Kidney (tissue), 13 donors: ENCODE measurements at regions not wholly inside any gene's neighbourhood (a gene's known extent, or its start where the extent isn't known, plus 50 kb on each side); places are given as distances from the start of the nearest gene placed in this dataset.

Experiments used
- DNase-seq, 5 donors: peaks; one replicate each; pipeline ENCODE4 v3.0.0-alpha.2; 2013 to 2020
- FAIRE-seq: peaks from 2 replicates; lab custom pipeline; 2012; peaks lifted over from hg19 to GRCh38; lab: Jason Lieb, UNC
- H3K27ac ChIP-seq, 2 donors: one replicate each; pipeline ENCODE4 v1.7.0; 2013; ENCODE audit warnings: low read depth in 2 of 2, low read length in 2 of 2, inconsistent platforms in 1 of 2
- H3K27me3 ChIP-seq: one replicate; pipeline ENCODE4 v1.7.1; 2013; ENCODE audit warnings: low read length, inconsistent platforms; ENCODE audit not compliant: control insufficient read depth, insufficient read depth
- H3K36me3 ChIP-seq, 3 donors: one replicate each; pipeline versions ENCODE4 v1.7.0 to v1.7.1; 2013; ENCODE audit warnings: low read length in 3 of 3, control low read depth in 1 of 3, inconsistent platforms in 1 of 3; ENCODE audit not compliant: insufficient read depth in 3 of 3, control insufficient read depth in 2 of 3
- H3K4me1 ChIP-seq, 3 donors: one replicate each; pipeline versions ENCODE4 v1.7.0 to v1.7.1; 2013; ENCODE audit warnings: low read length in 3 of 3, inconsistent platforms in 1 of 3, low read depth in 1 of 3; ENCODE audit not compliant: control insufficient read depth in 2 of 3, insufficient read depth in 2 of 3
- H3K4me3 ChIP-seq, 3 donors: one replicate each; pipeline versions ENCODE4 v1.7.0 to v1.8.1; 2013; ENCODE audit warnings: low read length in 3 of 3, control low read depth in 1 of 3, inconsistent platforms in 1 of 3
- H3K9ac ChIP-seq, 3 donors: one replicate each; pipeline versions ENCODE4 v1.7.0 to v1.7.1; 2013; ENCODE audit warnings: low read length in 3 of 3, control low read depth in 1 of 3, inconsistent platforms in 1 of 3
- H3K9me3 ChIP-seq, 3 donors: one replicate each; pipeline versions ENCODE4 v1.7.0 to v1.7.1; 2013; ENCODE audit warnings: low read length in 3 of 3, control low read depth in 1 of 3, inconsistent platforms in 1 of 3; ENCODE audit not compliant: control insufficient read depth in 2 of 3, insufficient read depth in 1 of 3
- CTCF ChIP-seq: IDR thresholded peaks from 3 replicates; pipeline ENCODE4 v1.5.1; 2012; ENCODE audit warnings: mild to moderate bottlenecking, moderate library complexity, borderline replicate concordance; ENCODE audit not compliant: insufficient read depth; ENCODE audit errors: extremely low read depth
- intact Hi-C: fragments of 100-400 bp; cut with DNase I; formaldehyde crosslinking; loops from one replicate; pipeline ENCODE4 v1.11.1; 2022
- donor health status: control.
- donor health status: control.
- donor health status: control.
- donor health status: control.
- donor health status: control.
- donor health status: DM: yes; HTN: yes; CAD: no.
- donor health status: Normal renal cell carcinoma (clear cell type).

DNA sequence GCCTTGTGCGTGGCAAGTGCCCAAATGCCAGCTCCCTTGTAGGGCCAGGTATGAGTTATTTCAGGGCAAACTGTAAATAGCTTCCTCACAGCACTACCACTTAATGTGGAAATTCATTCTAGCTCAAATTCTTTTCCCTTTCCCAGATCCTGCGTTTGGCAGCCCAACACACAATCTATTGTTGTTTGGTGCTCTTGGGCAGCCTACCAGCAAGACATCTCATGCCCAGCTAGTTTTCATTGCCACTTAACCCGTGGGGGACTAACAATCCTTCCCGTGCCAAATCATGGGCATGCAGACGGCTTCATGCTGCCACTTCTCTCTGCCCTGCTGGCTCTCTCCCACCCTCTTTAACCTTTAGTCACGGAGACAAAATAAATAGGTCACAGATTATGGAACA, 454.2 kb downstream of the GRIA2 start:
- Histone ChIP-seq H3K27ac (no peak overlapping the region), H3K36me3 (no peaks in the 10 kb centered on the region), H3K27me3 (no peaks in the 10 kb centered on the region), H3K9ac (no peak overlapping the region), H3K9me3 (no peaks in the 10 kb centered on the region), H3K4me1 (no peaks in the 10 kb centered on the region), H3K4me3 (no peak overlapping the region)
- intact Hi-C loops: no loop called here
- TF ChIP-seq CTCF: no peak
- no peak for FAIRE-seq
- peak in 1 of 5 donors; percentile 17 for DNase-seq

DNA sequence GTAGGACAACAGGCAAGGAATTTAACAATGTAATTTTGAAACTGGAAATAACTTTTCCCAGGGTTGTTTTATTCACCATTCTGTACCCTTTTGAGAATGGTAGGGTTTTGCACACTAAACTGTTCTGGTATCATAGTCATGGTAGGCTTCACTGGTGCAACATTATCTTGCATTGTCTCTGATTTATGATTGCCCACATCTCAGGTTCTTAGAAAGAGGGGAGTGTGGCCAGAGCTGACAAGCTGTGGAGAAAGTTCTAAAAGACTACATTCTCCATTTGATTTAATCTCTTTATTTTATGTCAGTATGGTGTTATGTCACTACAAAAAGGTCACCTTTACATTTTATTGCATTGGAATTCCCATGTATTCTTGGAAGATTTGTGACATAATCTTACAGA, 447.3 kb downstream of the GRIA2 start:
- no peaks in the 10 kb centered on the region for H3K4me1 ChIP-seq
- H3K9me3 ChIP-seq: no peaks in the 10 kb centered on the region
- intact Hi-C loops: no loop called here
- H3K27me3 ChIP-seq: no peaks in the 10 kb centered on the region
- FAIRE-seq (no peak), DNase-seq (peak in 3 of 5 donors; percentile 17 to 77 (median 73))
- H3K4me3 ChIP-seq: no peak overlapping the region
- no peak overlapping the region for H3K9ac ChIP-seq
- no peak for TF ChIP-seq CTCF
- H3K27ac ChIP-seq: no peak overlapping the region
- no peaks in the 10 kb centered on the region for H3K36me3 ChIP-seq

DNA sequence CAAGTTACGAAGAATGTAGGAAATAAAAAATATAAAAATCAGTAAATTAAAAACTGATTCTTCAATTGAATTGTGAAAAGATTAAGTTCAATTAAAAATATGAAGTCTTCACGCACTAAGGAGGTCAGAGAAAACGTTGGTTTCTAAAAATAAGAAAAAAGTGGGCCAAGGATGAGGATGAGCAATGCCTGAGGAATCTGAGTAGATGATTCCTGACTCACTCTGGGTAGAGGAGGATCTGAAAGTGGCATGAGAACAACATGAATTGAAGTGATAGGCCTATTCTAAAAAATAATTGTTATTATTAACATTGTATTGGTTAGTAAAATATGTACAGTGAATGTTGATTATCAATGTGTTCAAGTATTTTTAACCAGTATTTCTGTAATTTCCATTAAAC, 444.2 kb downstream of the GRIA2 start:
- Histone ChIP-seq H3K4me3 (no peak overlapping the region), H3K27me3 (no peaks in the 10 kb centered on the region), H3K27ac (no peak overlapping the region), H3K36me3 (no peaks in the 10 kb centered on the region), H3K4me1 (no peaks in the 10 kb centered on the region), H3K9me3 (no peaks in the 10 kb centered on the region), H3K9ac (no peak overlapping the region)
- TF ChIP-seq CTCF: no peak
- intact Hi-C loops: no loop called here
- no peak for DNase-seq
- FAIRE-seq: no peak

GRCh38 chr4:157655096-157655809, 434.7 kb downstream of the GRIA2 start:
- Histone ChIP-seq H3K27me3 (no peaks in the 10 kb centered on the region), H3K9ac (no peak overlapping the region), H3K36me3 (no peaks in the 10 kb centered on the region), H3K27ac (no peak overlapping the region), H3K9me3 (no peaks in the 10 kb centered on the region), H3K4me1 (no peaks in the 10 kb centered on the region), H3K4me3 (no peak overlapping the region)
- FAIRE-seq (no peak), DNase-seq (no peak)
- no peak for TF ChIP-seq CTCF
- intact Hi-C loops: no loop called here
